HG02884 (cell line): ENCODE measurements at regions not wholly inside any gene's neighbourhood (a gene's known extent, or its start where the extent isn't known, plus 50 kb on each side); places are given as distances from the start of the nearest gene placed in this dataset.
"Not testable (repeated sequence)": the region's sequence is repeated elsewhere in the genome, so short reads cannot be mapped to it uniquely, and the experiment has no call there.

Experiments used
- ATAC-seq: cut with Tn5 transposase; IDR thresholded peaks from one replicate; pipeline ENCODE4 v1.9.1; 2021; ENCODE audit warnings: mild to moderate bottlenecking, moderate library complexity; ENCODE audit not compliant: unreplicated experiment

DNA sequence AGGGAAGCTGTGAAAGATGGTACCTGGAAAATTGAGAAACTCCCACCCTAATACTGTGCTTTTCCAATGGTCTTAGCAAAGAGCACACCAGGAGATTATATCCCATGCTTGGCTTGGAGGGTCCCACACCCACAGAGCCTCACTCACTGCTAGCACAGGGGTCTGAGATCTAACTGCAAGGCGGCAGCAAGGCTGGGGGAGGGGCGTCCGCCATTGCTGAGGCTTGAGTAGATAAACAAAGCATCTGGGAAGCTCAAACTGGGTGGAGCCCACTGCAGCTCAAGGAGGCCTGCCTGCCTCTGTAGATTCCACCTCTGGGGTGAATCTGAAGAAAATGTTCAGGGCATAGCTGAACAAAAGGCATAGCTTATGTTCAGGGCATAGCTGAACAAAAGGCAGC, 510.6 kb upstream of the LMO3 start:
- ATAC-seq: not testable (repeated sequence)

DNA sequence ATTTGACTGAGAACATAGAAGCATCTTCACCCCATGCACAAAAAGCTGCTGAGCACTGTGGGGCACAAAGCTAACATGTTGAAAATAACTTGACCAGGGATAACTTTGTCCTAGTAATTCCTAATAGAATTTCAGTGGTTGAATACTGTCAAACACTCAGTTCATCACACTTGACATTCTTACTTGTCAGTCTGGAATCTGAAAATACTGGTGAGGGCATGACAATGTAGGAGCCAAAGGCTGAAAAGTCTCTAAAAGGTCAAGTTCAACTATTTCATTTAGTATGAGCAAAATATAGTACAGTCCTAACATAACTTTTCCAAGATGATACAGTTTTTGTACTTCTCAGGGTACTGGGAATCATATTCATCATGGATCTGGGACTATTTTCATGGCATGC, 504.4 kb upstream of the LMO3 start:
- no peak for ATAC-seq

DNA sequence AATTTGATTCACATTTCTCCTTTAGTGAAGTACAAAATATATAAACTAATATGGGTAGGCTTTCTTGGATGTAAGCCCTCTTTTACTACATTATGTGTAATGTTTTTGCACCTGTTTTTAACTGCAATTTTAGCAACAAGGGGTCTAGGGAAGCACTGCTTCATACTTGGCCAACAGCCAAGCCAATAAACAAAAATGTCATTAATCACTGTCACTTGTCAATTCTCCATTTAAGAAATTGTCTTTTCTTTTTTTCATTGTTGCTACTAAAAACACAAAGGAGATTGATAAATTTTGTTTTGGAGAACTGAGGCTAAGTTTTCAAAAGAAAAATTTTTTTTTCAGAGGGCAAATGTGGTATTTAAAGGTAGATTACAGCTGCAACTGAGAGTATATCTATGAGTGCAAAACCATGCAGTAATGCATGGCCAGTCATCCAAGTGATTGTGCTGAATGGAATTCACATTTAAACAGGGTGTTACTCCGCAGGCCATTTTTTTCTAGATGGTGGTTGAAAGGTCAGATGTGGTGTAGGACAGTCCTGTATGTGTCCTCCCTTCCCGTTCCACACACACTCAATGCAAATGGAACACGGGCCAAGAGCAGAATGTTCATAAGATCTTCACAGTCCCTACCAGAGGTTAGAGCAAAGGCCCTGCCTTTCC, 503.0 kb upstream of the LMO3 start:
- ATAC-seq: no peak

DNA sequence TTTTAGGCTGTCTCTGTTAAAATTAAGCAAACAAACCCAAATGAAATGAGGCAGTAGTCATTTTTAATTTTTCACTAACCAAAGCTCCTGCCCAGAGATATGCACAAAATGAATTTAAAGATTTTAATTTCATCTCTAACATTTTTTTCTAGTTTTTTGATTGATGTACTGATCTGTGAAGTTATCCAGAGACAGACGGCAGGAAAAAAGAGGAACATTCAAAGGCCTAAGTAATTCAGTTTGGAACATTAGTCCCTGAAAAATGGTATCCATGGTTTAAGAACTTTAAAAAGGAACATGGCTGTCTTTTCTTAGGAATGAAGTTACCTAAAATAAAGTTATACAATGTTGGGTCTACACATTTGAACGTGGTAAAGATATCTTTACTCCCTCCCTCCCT, 498.8 kb upstream of the LMO3 start:
- no peak for ATAC-seq

DNA sequence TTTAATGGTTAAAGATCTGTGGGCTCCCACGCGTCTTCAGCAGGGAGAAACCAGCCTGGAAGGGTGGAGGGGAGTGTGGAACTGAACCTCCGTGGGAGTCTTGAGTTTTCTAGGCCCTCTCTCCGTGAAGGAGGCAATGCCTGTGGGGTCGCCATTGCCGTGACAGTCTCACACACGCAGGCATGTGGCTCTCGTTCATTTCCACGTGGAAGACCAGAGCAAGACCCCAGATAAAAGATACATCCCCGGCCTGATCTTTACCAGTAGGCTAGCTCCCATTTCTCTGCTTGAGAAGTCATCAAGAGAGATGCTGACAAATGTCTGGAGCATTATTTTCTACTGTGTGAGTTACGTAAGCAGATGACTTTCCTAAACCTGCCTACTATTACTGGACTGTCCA, 491.7 kb upstream of the LMO3 start:
- no peak for ATAC-seq

DNA sequence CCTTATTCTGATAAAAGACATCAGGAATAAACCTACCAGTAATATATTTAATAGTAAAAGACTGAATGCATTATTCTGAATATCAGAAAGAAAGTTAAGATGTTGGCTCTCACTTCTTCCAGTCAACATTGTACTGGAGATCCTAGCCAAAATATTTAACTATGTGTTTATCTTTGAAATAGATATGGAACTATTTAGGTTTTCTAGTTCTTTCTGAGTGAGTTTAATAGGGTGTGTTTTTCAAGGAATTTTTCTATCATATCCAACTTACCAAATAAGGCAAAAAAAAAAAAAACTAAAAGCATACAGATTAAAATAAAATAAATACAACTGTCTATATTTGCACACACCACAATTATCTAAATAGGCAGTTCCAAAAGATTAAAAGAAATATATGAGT, 478.9 kb upstream of the LMO3 start:
- ATAC-seq: no peak

DNA sequence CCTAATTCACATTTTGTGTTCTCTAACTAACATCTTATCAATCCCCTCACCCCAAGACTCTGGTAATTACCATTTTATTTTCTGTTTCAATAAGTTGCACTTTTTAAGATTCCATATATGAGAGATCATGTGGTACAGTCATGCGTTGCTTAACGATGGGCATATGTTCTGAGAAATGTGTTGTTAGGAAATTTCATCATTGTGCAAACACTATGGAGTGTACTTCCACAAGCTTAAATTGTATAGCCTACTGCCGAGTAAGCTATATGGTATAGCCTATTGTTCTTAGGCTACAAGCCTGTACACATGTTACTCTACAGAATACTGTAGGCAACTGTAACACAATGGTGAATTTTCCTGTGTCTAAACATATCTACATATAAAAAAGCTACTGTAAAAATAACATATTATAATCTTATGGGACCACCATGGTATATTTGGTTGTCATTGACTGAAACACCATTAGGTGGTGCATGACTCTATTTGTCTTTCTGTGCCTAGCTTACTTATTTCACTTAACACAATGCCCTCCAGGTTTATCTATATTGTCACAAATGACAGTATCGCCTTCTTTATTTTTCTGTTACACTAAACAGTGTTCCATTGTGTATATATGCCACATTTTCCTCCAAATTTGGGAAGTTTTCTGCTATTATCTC, 473.4 kb upstream of the LMO3 start:
- ATAC-seq: no peak

DNA sequence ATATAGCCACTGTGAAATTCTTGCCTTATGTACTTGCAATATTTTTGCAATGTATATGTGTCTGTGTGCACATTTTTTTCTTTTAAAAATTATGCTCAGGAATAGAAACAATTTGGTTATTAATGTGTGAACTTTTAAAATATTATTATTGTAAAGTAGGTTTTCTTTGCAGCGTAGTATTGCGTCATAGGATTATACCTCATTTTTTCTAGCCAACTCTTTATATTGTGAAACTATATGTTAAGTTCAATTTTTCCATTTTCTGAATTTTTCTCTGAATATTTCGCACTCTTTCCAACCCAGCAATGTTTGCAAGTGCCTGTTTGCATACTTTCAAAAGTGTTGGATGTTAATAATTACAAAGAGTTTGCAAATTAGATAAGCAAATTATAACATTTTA, 471.6 kb upstream of the LMO3 start:
- ATAC-seq: no peak

DNA sequence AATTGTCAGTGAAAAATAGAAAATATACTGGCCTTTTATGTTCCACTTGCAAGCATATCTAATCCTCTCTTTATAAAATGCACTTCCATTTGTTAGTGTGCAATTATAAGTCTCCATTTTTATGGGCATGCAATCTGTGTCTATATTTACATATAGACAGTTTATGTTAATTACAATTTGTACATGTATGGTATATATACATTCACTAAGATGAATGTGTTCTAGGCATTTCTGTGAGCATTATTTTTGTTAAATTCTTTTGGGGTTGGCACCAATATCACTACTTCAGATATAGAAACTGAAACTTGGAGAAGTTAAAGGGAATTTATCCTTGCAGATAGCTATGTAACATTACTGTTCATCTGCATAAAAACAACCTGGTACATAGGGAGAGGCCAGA, 470.8 kb upstream of the LMO3 start:
- ATAC-seq: no peak

DNA sequence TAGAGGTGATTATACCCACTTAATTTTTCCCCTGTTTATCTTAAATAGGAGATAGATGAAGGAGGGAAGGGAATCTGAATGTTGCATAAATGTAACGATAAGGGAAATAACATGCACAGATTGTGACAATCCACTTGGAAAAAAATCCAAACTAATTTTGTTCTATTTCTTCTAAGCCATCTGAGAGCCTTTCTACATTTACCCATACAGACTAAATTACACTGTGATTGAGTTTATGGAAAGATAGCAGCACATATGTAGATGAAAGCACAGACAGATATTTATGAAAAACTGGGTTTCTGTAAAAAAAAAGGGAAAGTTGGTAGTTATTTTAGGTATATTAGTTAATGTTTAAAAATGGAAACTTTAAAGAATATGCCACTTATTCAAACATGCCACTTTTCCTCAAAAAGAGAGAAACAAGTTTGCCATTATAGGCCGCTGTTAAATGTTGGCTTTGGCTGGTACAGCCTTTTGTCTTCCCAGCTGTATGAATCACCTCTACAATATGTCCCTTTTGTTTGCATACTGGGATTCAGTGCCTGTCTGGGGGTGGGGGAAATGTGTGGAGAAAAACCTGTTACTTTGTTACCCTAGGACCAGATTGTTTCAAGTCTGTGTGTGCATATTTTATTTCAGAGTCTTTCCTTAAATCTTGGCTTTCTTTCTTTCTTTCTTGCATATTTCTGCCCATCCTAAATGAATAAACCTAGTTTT, 470.2 kb upstream of the LMO3 start:
- ATAC-seq: no peak

DNA sequence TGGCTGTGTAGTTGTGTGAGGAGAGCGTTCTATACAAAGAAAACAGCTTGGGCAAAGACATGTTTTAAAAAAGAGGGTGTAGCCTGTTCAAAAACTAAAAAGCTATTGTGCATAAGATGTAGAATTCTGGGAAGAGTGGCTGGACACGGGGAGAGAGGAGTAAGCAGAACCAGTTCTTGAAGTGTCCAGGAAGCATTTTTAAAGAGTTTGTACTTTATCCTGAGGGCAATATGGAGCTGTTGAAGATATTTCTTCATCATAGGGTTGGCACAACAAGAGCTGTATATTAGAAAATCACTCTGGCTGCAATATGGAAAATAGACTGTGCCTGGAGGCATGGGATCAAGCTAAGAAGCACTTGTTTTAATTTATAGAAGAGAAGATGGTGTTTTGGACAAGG, 458.9 kb upstream of the LMO3 start:
- ATAC-seq: no peak

DNA sequence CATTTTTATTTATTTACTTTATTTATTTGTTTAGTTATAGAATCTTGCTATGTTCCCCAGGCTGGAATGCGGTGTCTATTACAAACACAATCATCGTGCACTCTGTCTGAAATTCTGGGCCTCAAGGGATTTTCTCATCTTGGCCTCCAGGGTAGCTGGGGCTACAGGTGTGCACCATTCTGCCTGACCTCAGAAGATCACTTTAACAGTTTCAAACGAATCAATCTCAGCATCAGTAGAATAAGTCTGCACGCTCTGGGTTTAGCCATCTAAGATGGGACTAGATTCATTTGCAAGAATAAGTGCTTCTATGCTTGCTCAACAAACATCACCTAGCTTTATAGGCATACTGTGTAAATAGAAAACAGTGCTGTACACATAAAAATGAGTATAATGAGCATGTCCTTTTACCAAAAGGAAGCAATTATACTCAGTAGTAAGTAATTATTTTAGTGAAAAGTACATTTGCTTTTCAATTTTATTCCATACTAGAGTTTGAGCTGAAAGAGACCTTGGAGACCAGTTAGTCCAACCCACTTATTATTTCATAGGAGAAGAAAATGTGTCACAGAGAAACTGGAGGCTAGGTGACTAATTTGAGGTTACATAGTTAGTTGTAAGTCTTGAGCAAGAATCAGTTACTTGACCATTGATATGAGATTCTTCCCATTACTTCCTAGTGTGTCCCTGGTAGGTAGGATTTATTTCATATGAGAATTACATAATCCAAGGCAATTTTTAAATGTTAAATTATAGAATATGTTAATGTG, 456.5 kb upstream of the LMO3 start:
- ATAC-seq: no peak

DNA sequence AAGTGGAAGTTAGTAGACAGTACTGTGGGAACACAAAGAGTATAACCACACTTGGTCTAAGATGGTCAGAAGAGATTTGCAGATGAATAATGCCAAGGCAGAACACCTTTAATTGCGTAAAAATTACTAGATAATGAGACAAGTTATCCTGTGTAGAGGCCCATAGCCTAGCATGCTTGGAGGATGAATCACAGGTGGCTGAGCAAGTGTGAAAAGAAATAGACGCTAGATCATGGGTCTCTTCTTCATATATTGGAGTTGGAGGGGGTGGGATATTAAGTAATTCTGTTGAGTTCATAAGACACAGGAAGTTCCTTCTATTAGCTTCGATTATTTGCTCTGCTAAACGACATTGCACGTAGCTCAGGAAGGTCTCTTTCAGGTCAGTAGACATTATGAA, 454.3 kb upstream of the LMO3 start:
- no peak for ATAC-seq

DNA sequence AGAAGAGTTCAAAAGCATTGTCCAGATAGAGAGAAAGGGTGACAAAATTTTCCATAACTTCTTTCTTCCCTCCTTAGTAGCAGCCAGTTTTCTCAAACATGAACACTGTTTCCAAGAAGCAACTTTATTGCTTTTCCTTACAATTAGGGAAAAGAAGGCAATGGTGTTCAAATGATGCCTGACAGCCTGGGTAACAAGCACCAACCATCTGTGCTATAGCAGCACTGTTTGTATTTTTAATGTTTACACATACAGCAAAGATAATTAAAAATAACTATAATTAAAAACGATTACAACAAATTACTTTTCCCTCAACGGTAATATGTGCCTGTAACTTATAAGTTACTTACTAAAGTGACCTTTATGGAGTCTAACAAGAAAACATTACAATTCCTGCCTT, 450.6 kb upstream of the LMO3 start:
- ATAC-seq: no peak

DNA sequence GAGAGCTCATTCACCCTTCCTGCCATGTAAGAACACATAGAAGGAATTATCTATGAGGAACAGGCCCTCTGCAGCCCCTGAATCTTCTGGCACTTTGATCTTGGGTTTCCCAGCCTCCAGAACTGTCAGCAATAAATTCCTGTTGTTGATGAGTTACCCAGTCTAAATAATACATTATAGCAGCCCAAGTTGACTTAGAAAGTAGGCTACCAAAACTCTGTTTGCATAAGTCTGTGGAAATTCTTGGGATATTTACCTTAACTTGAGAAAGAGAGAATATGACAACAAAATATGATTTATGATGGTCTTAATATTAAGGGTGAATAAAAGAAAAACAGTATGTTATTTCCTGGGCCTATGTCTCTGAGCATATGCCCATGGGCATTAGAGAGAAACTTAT, 433.0 kb upstream of the LMO3 start:
- no peak for ATAC-seq

DNA sequence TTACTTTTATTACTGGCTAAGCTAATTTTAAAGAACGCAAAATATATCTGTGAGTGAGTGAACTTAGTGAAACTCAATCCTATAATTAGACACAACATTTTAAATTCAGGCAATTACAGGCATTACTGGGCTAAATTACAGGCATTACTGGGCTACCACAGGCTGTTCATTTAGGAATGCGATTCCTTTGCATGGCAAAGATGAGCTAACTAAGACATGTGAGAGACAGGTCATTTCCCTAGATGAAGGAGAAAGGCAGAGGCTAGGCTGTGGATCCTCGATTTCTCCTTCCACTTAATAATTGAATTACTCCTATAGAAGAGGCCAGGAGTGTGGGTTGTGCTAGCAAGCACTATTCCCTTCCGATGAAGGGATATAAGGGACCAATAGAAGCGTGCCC, 429.4 kb upstream of the LMO3 start:
- ATAC-seq: no peak

DNA sequence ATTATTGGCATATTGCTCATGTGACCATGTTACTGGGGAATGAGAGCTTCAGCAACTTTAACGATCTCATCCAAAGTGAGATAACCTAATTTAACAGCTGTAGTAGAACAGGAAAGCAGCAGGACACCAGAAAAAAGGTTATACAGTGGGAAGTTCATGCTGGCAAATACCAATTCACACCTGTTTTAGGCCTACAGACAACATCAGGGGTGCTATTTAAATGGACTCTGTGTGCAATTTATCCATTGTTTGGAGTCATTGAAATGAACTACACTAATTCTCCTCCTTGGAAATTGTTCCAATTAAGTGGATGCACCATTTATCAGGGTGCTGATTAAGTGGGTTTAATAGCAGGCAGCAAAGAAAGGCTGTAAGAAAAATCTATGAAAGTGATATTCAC, 424.4 kb upstream of the LMO3 start:
- ATAC-seq: no peak

DNA sequence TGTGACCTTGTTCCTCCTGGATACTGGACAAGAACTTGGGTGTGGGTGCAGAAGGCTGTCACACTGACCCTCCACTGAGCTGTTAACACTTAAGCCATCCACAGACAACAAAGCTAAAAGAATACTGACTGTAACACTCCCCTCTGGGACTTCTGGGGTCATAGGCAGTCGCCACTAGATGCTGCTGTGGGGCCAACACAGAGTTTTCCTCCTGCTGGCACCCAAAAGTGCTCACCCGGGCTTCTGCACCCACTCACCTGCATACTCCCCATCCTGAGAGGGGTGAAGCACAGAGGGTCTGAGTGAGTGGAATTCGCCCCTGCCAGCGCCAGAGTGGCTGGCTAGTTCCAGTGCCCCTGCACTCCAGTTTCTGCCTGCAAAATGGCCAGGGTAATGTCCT, 422.4 kb upstream of the LMO3 start:
- ATAC-seq: no peak

DNA sequence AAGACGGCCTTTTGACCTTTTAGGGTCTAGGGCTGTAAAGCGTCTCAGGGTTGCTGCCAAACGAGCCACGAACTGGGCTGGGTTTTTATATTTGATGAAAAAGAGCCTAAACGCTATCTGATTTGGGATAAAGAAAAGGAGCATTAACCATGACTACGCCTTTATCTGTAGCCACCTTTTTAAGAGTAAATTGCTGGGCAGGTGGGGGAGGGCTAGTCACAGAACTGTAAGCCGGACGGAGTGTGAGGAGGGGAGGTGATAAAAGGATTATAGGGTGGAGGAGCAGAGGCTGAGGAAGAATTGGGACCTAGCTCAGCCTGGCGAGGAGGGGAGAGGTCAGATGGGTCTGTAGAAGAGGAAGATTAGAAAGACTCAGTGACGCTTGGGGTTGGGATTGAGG, 419.5 kb upstream of the LMO3 start:
- not testable (repeated sequence) for ATAC-seq

DNA sequence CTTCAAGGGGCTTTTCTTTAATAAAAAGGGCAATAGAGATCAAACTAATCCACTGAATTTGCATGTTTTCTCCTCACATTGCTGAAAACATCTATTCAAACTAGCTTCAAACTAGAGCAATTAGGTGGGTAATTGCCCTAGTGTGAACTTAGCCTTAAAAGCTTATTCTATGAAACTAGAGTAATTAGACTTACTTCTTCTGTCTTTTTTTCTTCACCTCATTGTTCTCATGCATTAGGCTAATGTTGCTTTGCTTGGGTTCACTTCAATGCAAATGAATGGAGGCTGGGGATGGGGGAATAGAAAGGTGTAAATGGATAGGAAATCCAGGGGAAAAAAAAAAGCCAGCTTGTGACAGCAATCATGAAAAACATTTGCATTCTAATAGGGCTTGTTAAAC, 414.8 kb upstream of the LMO3 start:
- no peak for ATAC-seq

DNA sequence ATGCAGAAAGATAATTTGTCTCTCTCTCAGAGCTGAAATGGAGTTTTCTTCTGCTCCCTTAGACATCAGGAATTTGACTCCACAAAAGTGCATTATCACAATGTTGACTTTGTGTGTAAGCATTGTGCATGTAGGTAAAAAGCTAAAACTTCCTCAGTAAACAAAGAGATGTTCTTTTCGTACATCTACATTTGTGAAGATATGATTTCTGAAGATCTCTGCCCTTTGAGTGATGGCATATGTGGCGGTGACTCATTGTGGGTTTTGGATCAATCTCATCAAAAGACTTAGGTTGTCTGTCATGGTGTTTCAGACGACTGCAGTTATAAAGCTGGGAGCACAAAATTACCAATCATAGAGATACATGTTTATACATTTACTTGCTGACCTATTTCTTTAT, 411.4 kb upstream of the LMO3 start:
- ATAC-seq: no peak
